Endothelial cell of umbilical vein (primary cell): ENCODE measurements at regions not wholly inside any gene's neighbourhood (a gene's known extent, or its start where the extent isn't known, plus 50 kb on each side); places are given as distances from the start of the nearest gene placed in this dataset.

ENCODE experiments used
- BruUV-seq: library from RNA; stranded (reverse); fragments of 400-500 nt; replicated peaks from 2 replicates; lab custom pipeline; 2021; lab: Mats Ljungman, UMichigan
- CTCF ChIA-PET: fragments of 300-600, 350-600 bp; sonication (Branson Sonifier 250); formaldehyde crosslinking; loops from one replicate; lab custom pipeline; 2021; ENCODE audit warnings: antibody characterized with exemption, inconsistent platforms; lab: Charles Lee
- POLR2A ChIA-PET: fragments of 300-600, 350-600 bp; sonication (Branson Sonifier 250); formaldehyde crosslinking; loops from one replicate; lab custom pipeline; 2021; ENCODE audit warnings: antibody characterized with exemption, inconsistent platforms; lab: Charles Lee
- DNase-seq: peaks from one replicate; pipeline ENCODE4 v3.0.0-alpha.2; 2011; ENCODE audit warnings: low read depth, low spot score
- FAIRE-seq: peaks from 2 replicates; lab custom pipeline; 2011; peaks lifted over from hg19 to GRCh38; lab: Jason Lieb, UNC
- H2AFZ ChIP-seq: 2 replicates; pipeline ENCODE4 v1.6.0; 2012; ENCODE audit warnings: low read depth, low read length, control low read depth, inconsistent platforms
- H3K27ac ChIP-seq: 2 replicates; pipeline ENCODE4 v1.5.1; 2011; ENCODE audit warnings: low read depth, mild to moderate bottlenecking, control low read depth, low read length, moderate library complexity; ENCODE audit not compliant: insufficient read depth
- H3K27me3 ChIP-seq, 2 experiments: 2 replicates each; pipeline versions ENCODE4 v1.6.0 to v1.6.1; 2011; ENCODE audit warnings: low read length in 2 of 2, mixed read lengths in 1 of 2; ENCODE audit not compliant: control insufficient read depth in 2 of 2, insufficient read depth in 2 of 2
- H3K36me3 ChIP-seq, 2 experiments: 2 replicates in 1 of 2; 3 replicates in 1 of 2; pipeline ENCODE4 v1.5.1; 2011; ENCODE audit warnings: low read length in 2 of 2, mild to moderate bottlenecking in 1 of 2, moderate library complexity in 1 of 2; ENCODE audit not compliant: control insufficient read depth in 2 of 2, insufficient read depth in 2 of 2; ENCODE audit errors: extremely low read depth in 1 of 2
- H3K4me1 ChIP-seq: 3 replicates; pipeline ENCODE4 v1.5.1; 2011; ENCODE audit warnings: mild to moderate bottlenecking, low read length; ENCODE audit not compliant: control insufficient read depth, insufficient read depth; ENCODE audit errors: extremely low read depth
- H3K4me2 ChIP-seq: 2 replicates; pipeline ENCODE4 v1.6.1; 2011; ENCODE audit warnings: low read length, control low read depth, mixed read lengths; ENCODE audit not compliant: insufficient read depth
- H3K4me3 ChIP-seq, 3 experiments: fragments of 200-600 bp in 1 of 3; sonication (generic), shearing (Covaris generic) in 1 of 3; replicated peaks in 1 of 3; 2 replicates each; pipeline ENCODE4 v1.5.1; 2011 to 2016; ENCODE audit warnings: control low read depth in 3 of 3, low read length in 3 of 3, mild to moderate bottlenecking in 2 of 3, inconsistent platforms in 1 of 3, low read depth in 1 of 3, moderate library complexity in 1 of 3; ENCODE audit not compliant: insufficient read depth in 1 of 3
- H3K79me2 ChIP-seq: 2 replicates; pipeline ENCODE4 v1.6.0; 2012; ENCODE audit warnings: low read length, inconsistent platforms; ENCODE audit not compliant: control insufficient read depth, insufficient read depth
- H3K9ac ChIP-seq: replicated peaks from 2 replicates; pipeline ENCODE3; 2011; ENCODE audit warnings: low read length, control low read depth; ENCODE audit not compliant: insufficient read depth; ENCODE audit errors: extremely low read depth
- H3K9me1 ChIP-seq: replicated peaks from 3 replicates; pipeline ENCODE4 v1.6.0; 2011; ENCODE audit warnings: mild to moderate bottlenecking, low read length; ENCODE audit not compliant: control insufficient read depth, insufficient read depth; ENCODE audit errors: extremely low read depth
- H3K9me3 ChIP-seq: replicated peaks from 2 replicates; pipeline ENCODE4 v1.5.1; 2012; ENCODE audit warnings: low read length, inconsistent platforms; ENCODE audit not compliant: control insufficient read depth, insufficient read depth
- H4K20me1 ChIP-seq: replicated peaks from 2 replicates; pipeline ENCODE3; 2011; ENCODE audit warnings: mild to moderate bottlenecking, low read length; ENCODE audit not compliant: control insufficient read depth, insufficient read depth; ENCODE audit errors: extremely low read depth
- CTCF ChIP-seq, 2 donors: IDR thresholded peaks; 1 replicate in 1 of 2; 2 replicates in 1 of 2; pipeline ENCODE4 v1.5.1; 2011; ENCODE audit warnings: low read length in 2 of 2, mild to moderate bottlenecking in 2 of 2, moderate library complexity in 2 of 2, control low read depth in 1 of 2, inconsistent platforms in 1 of 2, low read depth in 1 of 2; ENCODE audit not compliant: insufficient read depth in 1 of 2; ENCODE audit errors: extremely low read depth in 1 of 2
- EZH2 ChIP-seq: IDR thresholded peaks from 2 replicates; pipeline ENCODE4 v1.6.1; 2012; ENCODE audit warnings: borderline replicate concordance, low read depth, mild to moderate bottlenecking, moderate library complexity, low read length, inconsistent platforms; ENCODE audit not compliant: severe bottlenecking
- FOS ChIP-seq: IDR thresholded peaks from 2 replicates; pipeline ENCODE4 v1.6.1; 2011; ENCODE audit warnings: mild to moderate bottlenecking, low read length, moderate library complexity, borderline replicate concordance; ENCODE audit not compliant: insufficient read depth
- GATA2 ChIP-seq: IDR thresholded peaks from 2 replicates; pipeline ENCODE4 v1.7.0; 2011; ENCODE audit warnings: low read depth, mild to moderate bottlenecking, moderate library complexity, mixed read lengths, low read length; ENCODE audit not compliant: insufficient read length, insufficient read depth
- JUN ChIP-seq: IDR thresholded peaks from 2 replicates; pipeline ENCODE4 v1.6.1; 2011; ENCODE audit warnings: borderline replicate concordance, low read depth; ENCODE audit not compliant: insufficient read length, insufficient read depth
- MAX ChIP-seq: IDR thresholded peaks from 2 replicates; pipeline ENCODE4 v1.6.1; 2011; ENCODE audit not compliant: insufficient read depth, insufficient read length
- MYC ChIP-seq: IDR thresholded peaks from one replicate; pipeline ENCODE4 v1.6.1; 2011; ENCODE audit warnings: mild to moderate bottlenecking, low read depth, low read length
- POLR2A ChIP-seq: IDR thresholded peaks from 2 replicates; pipeline ENCODE4 v1.6.1; 2012; ENCODE audit warnings: low read depth, mild to moderate bottlenecking, control low read depth, low read length
- POLR2AphosphoS5 ChIP-seq: IDR thresholded peaks from 2 replicates; pipeline ENCODE4 v1.6.1; 2012; ENCODE audit warnings: low read depth, mild to moderate bottlenecking, control low read depth, low read length, moderate library complexity; ENCODE audit not compliant: insufficient read depth
- dilution Hi-C: fragments of 300-500 bp; cut with MboI; formaldehyde crosslinking; loops from one replicate; pipeline ENCODE4 v1.15.0; 2019; ENCODE audit warnings: low sequenced_read_pairs; ENCODE audit not compliant: extremely low pct_ligation_motif_present
- intact Hi-C: fragments of 100-400 bp; cut with micrococcal nuclease; formaldehyde crosslinking; loops from one replicate; pipeline ENCODE4 v1.10.0; 2022

GRCh38 chr1:55353707-55354620 lies 138.8 kb upstream of the USP24 start:
- H3K4me3 ChIP-seq, result no peak overlapping the region
- dilution Hi-C loops, result no loop called here
- TF ChIP-seq POLR2AphosphoS5 (no peak), FOS (no peak), GATA2 (no peak), MAX (no peak), POLR2A (no peak), JUN (no peak), MYC (no peak), CTCF (IDR thresholded peaks at IDR 0.05; ENCODE audit: extremely low read depth in 1 of 2, insufficient read depth in 1 of 2, low read depth in 1 of 2, low read length in 2 of 2) (no peak), EZH2 (no peak)
- H3K36me3 ChIP-seq, result no peaks in the 10 kb centered on the region
- DNase-seq (no peak), FAIRE-seq (no peak)
- no peaks in the 10 kb centered on the region for H4K20me1 ChIP-seq
- no peak overlapping the region for H3K27ac ChIP-seq
- no peaks in the 10 kb centered on the region for H3K9me1 ChIP-seq
- H2AFZ ChIP-seq, result no peak overlapping the region
- no peaks in the 10 kb centered on the region for H3K9me3 ChIP-seq
- ChIA-PET CTCF (interaction anchor here (1.4 to 1.8 kb wide), 2 partner anchors 16 to 22 kb away, joined by 5 to 6 read pairs; no protein-coding TSS in a partner anchor), POLR2A (no interaction called here)
- H3K79me2 ChIP-seq, result no peaks in the 10 kb centered on the region
- no TSS peak for BruUV-seq
- H3K4me1 ChIP-seq, result no peaks in the 10 kb centered on the region
- no peak overlapping the region for H3K4me2 ChIP-seq
- intact Hi-C loops, result no loop called here
- no peaks in the 10 kb centered on the region for H3K27me3 ChIP-seq
- no peak overlapping the region for H3K9ac ChIP-seq
